Thoracic aorta (tissue), 2 donors: ENCODE measurements at regions not wholly inside any gene's neighbourhood (a gene's known extent, or its start where the extent isn't known, plus 50 kb on each side); places are given as distances from the start of the nearest gene placed in this dataset.

Source experiments
- ATAC-seq: fragments of 150-250 bp; one replicate; pipeline ENCODE4 v1.8.0; 2017; ENCODE audit warnings: low read depth; ENCODE audit not compliant: insufficient number of reproducible peaks, low FRiP score
- DNase-seq: peaks from one replicate; pipeline ENCODE4 v3.0.0-alpha.2; 2020; ENCODE audit warnings: low spot score
- H3K27ac ChIP-seq, 2 donors: fragments of 200-600 bp; sonication (generic); 1 replicate in 1 of 2; 2 replicates in 1 of 2; pipeline ENCODE4 v1.5.1; 2016; ENCODE audit warnings: mild to moderate bottlenecking in 2 of 2, moderate library complexity in 2 of 2
- H3K27me3 ChIP-seq: fragments of 200-600 bp; sonication (generic); replicated peaks from 2 replicates; pipeline ENCODE4 v1.6.0; 2016; ENCODE audit warnings: mild to moderate bottlenecking; ENCODE audit not compliant: insufficient read depth
- H3K36me3 ChIP-seq: fragments of 200-600 bp; sonication (generic); one replicate; pipeline ENCODE4 v1.5.1; 2016
- H3K4me1 ChIP-seq, 2 donors: fragments of 200-600 bp; sonication (generic); 1 replicate in 1 of 2; 2 replicates in 1 of 2; pipeline versions ENCODE4 v1.5.1 to v1.6.0; 2016; ENCODE audit warnings: low read depth in 2 of 2, mild to moderate bottlenecking in 1 of 2; ENCODE audit not compliant: control insufficient read depth in 1 of 2
- H3K4me3 ChIP-seq: fragments of 200-600 bp; sonication (generic); 2 replicates; pipeline ENCODE4 v1.5.1; 2016; ENCODE audit warnings: mild to moderate bottlenecking
- H3K9me3 ChIP-seq: fragments of 200-600 bp; sonication (generic); 2 replicates; pipeline ENCODE4 v1.5.1; 2016
- TF ChIP-seq, protein P1 (sequence below): fragments of 200-600 bp; sonication (generic); IDR thresholded peaks from one replicate; pipeline ENCODE4 v1.5.1; 2019; ENCODE audit warnings: antibody characterized with exemption

DNA sequence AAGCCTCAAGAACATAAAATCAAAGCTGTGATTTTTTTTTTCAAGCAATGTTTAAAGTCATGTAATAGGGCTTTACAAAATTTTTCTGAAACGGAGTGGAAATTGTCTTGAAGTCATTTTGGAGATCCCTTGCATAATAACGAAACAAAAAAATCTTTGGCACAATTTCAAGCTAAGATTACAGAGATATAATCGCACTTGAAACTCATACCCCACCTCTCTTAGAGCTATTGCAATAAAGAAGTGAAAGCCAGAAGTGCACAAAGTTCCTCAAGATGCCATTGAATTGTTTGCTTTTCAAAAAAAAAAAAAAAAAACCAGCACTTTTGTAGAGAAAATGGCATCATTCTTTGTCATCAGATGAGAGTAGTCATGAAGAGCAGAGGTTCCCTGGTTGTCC lies 152.3 kb downstream of the PAX3 start:
- H3K36me3 ChIP-seq: no peaks in the 10 kb centered on the region
- ATAC-seq: no peak
- H3K27ac ChIP-seq: no peak overlapping the region
- DNase-seq: no peak
- no peaks in the 10 kb centered on the region for H3K27me3 ChIP-seq
- H3K9me3 ChIP-seq: no peaks in the 10 kb centered on the region
- H3K4me1 ChIP-seq: no peaks in the 10 kb centered on the region
- H3K4me3 ChIP-seq: no peak overlapping the region
- TF ChIP-seq, protein P1, sequence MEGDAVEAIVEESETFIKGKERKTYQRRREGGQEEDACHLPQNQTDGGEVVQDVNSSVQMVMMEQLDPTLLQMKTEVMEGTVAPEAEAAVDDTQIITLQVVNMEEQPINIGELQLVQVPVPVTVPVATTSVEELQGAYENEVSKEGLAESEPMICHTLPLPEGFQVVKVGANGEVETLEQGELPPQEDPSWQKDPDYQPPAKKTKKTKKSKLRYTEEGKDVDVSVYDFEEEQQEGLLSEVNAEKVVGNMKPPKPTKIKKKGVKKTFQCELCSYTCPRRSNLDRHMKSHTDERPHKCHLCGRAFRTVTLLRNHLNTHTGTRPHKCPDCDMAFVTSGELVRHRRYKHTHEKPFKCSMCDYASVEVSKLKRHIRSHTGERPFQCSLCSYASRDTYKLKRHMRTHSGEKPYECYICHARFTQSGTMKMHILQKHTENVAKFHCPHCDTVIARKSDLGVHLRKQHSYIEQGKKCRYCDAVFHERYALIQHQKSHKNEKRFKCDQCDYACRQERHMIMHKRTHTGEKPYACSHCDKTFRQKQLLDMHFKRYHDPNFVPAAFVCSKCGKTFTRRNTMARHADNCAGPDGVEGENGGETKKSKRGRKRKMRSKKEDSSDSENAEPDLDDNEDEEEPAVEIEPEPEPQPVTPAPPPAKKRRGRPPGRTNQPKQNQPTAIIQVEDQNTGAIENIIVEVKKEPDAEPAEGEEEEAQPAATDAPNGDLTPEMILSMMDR: no peak

DNA sequence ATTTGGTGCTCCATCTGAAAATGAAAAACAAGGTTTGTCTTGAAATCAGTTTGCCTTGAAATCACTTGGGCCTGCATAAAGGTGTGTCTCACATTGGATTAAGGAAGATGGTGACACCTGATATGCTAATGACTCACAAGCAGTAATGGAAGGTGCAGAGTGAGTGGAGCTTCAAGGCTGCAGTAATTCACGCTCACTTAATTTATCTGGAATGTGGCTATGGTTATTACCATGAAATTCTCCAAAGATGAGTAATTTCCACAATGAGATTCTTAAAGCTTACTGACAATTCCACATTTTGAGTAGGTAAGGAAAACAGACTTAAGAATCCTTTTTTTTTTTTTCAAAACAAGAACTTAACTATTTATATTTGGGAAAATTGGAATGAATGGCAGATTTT lies 156.8 kb downstream of the PAX3 start:
- DNase-seq: no peak
- Histone ChIP-seq H3K4me1 (no peaks in the 10 kb centered on the region), H3K27me3 (no peaks in the 10 kb centered on the region), H3K27ac (no peak overlapping the region), H3K9me3 (no peaks in the 10 kb centered on the region), H3K4me3 (no peak overlapping the region), H3K36me3 (no peaks in the 10 kb centered on the region)
- TF ChIP-seq, protein P1: no peak
- ATAC-seq: no peak

DNA sequence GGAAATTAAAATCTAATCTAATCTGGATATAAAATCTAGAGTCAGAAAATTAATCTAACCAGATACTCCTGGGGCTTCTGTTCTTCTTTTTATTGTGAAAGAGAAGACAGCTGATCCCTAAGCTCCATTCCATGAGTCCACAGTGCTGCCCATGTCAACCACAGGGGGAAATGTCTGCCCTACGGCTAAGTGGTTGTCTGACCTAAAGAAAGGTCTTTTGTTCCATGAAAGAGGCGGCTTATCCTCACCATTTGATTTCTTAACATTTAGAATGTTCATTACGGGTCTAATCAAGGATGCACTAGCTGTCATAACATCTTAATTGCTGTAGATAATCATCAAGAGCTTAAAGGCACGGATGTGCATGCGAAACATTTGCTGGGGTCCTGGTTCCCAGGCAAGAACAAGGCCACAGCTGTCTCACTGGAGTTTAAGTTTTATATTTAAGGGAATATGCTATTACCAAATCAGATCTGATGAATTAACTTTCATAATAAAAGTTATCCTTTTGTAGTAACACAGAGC lies 162.6 kb downstream of the PAX3 start:
- Histone ChIP-seq H3K27ac (no peak overlapping the region), H3K36me3 (no peaks in the 10 kb centered on the region), H3K9me3 (no peaks in the 10 kb centered on the region), H3K4me1 (no peaks in the 10 kb centered on the region), H3K4me3 (no peak overlapping the region), H3K27me3 (no peaks in the 10 kb centered on the region)
- DNase-seq: no peak
- ATAC-seq: no peak
- TF ChIP-seq, protein P1: no peak

DNA sequence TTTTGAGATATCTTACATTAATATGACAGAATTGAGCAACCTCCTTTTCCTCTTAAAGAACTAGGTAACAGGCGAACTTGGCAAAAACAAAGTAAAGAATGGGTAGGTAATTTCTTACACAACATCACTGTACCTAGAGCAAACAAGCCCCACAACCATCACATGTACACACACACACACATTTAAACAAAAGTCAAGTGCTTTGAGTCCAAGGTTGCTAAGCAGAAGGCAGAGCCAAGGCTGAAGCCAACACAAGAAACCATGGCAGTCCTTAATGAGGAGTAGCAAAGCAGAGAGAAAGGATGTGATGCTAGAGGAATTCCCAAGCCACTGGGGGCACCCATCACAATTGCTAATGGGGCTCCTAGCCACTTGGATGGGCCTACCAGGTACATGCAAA lies 164.1 kb downstream of the PAX3 start:
- Histone ChIP-seq H3K4me3 (no peak overlapping the region), H3K9me3 (no peaks in the 10 kb centered on the region), H3K27me3 (no peaks in the 10 kb centered on the region), H3K36me3 (no peaks in the 10 kb centered on the region), H3K4me1 (no peaks in the 10 kb centered on the region), H3K27ac (no peak overlapping the region)
- TF ChIP-seq, protein P1: no peak
- DNase-seq (no peak), ATAC-seq (no peak)

DNA sequence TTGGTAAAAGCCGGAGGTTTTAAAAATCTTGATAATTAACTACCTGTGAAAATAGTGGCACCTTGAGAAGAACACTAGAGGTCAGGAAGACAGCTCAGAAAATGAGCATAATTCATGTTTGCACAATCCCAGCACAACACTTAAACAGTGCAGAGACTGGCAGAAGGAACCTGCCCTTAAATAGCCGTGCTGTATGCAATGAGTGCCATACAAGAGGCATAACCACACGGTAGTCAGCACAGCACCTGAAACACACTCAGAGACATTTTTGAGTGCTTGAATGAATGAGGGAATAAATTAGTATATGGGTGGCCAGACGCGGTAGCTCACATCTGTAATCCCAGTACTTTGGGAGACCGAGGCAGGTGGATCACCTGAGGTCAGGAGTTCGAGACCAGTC lies 164.9 kb downstream of the PAX3 start:
- no peaks in the 10 kb centered on the region for H3K4me1 ChIP-seq
- no peak overlapping the region for H3K27ac ChIP-seq
- no peaks in the 10 kb centered on the region for H3K9me3 ChIP-seq
- TF ChIP-seq, protein P1: no peak
- H3K4me3 ChIP-seq: no peak overlapping the region
- no peaks in the 10 kb centered on the region for H3K27me3 ChIP-seq
- DNase-seq (no peak), ATAC-seq (no peak)
- no peaks in the 10 kb centered on the region for H3K36me3 ChIP-seq
